ENCODE measurements at regions not wholly inside any gene's neighbourhood (a gene's known extent, or its start where the extent isn't known, plus 50 kb on each side); places are given as distances from the start of the nearest gene placed in this dataset.

DNA sequence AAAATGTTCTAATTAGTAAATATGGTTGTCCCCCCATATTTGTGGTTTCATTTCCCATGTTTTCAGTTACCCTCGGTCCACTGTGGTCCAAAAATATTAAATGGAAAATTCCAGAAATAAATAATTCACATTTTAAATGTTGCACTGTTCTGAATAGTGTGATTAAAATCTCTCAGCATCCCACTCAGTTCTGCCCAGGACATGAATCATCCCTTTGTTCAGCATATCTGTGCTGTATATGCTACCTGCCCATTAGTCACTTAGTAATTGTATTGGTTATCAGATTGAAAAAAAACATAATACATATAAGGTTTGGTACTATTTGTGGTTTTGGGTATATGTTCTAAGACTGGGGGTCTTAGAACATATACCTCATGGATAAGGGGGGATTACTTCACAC, 55.1 kb upstream of the NXF3 start:
- no peak for DNase-seq
- TF ChIP-seq, protein P1, sequence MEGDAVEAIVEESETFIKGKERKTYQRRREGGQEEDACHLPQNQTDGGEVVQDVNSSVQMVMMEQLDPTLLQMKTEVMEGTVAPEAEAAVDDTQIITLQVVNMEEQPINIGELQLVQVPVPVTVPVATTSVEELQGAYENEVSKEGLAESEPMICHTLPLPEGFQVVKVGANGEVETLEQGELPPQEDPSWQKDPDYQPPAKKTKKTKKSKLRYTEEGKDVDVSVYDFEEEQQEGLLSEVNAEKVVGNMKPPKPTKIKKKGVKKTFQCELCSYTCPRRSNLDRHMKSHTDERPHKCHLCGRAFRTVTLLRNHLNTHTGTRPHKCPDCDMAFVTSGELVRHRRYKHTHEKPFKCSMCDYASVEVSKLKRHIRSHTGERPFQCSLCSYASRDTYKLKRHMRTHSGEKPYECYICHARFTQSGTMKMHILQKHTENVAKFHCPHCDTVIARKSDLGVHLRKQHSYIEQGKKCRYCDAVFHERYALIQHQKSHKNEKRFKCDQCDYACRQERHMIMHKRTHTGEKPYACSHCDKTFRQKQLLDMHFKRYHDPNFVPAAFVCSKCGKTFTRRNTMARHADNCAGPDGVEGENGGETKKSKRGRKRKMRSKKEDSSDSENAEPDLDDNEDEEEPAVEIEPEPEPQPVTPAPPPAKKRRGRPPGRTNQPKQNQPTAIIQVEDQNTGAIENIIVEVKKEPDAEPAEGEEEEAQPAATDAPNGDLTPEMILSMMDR (IDR thresholded peaks at IDR 0.05) = no peak
- TF ChIP-seq POLR2A (IDR thresholded peaks at IDR 0.05) = no peak
- Histone ChIP-seq H3K9me3 (no peaks in the 10 kb centered on the region), H3K4me3 (no peak overlapping the region), H3K36me3 (no peaks in the 10 kb centered on the region), H3K27me3 (no peaks in the 10 kb centered on the region), H3K4me1 (no peaks in the 10 kb centered on the region), H3K27ac (no peak overlapping the region)
